ENCODE measurements at regions not wholly inside any gene's neighbourhood (a gene's known extent, or its start where the extent isn't known, plus 50 kb on each side); places are given as distances from the start of the nearest gene placed in this dataset.

DNA sequence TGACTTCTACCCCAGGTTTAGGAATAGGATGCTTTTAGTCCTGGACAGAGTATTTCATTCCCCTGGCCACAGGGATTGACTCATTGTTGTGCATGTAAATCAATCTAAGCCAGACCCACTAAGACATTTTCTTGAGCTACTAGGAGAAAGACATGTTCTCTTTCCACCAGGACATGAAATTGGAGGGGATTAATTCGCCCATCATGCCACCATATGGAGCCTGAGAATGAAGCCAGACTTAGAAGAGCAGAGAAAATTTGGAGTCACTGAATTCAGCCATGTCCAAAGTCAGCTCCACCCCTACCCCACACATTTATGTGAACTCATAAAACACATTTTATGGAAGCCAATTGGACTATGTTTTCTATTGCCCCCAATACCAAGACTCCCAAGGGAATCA lies 322.5 kb downstream of the NFIB start:
- TF ChIP-seq CBX3 (IDR thresholded peaks at IDR 0.05; ENCODE audit: borderline replicate concordance in 1 of 2, low read length in 2 of 2) (no peak), CREM (IDR thresholded peaks at IDR 0.05; ENCODE audit: low read depth) (no peak), ATF7 (IDR thresholded peaks at IDR 0.05) (no peak), ZBTB7A (IDR thresholded peaks at IDR 0.05; ENCODE audit: borderline replicate concordance, control insufficient read depth, low read depth, low read length) (no peak), SMC3 (conservative IDR thresholded peaks at IDR 0.05; ENCODE audit: insufficient read depth, low read depth, low read length) (no peak), NFIC (IDR thresholded peaks at IDR 0.05) (no peak)
- TF ChIP-seq, protein P1, sequence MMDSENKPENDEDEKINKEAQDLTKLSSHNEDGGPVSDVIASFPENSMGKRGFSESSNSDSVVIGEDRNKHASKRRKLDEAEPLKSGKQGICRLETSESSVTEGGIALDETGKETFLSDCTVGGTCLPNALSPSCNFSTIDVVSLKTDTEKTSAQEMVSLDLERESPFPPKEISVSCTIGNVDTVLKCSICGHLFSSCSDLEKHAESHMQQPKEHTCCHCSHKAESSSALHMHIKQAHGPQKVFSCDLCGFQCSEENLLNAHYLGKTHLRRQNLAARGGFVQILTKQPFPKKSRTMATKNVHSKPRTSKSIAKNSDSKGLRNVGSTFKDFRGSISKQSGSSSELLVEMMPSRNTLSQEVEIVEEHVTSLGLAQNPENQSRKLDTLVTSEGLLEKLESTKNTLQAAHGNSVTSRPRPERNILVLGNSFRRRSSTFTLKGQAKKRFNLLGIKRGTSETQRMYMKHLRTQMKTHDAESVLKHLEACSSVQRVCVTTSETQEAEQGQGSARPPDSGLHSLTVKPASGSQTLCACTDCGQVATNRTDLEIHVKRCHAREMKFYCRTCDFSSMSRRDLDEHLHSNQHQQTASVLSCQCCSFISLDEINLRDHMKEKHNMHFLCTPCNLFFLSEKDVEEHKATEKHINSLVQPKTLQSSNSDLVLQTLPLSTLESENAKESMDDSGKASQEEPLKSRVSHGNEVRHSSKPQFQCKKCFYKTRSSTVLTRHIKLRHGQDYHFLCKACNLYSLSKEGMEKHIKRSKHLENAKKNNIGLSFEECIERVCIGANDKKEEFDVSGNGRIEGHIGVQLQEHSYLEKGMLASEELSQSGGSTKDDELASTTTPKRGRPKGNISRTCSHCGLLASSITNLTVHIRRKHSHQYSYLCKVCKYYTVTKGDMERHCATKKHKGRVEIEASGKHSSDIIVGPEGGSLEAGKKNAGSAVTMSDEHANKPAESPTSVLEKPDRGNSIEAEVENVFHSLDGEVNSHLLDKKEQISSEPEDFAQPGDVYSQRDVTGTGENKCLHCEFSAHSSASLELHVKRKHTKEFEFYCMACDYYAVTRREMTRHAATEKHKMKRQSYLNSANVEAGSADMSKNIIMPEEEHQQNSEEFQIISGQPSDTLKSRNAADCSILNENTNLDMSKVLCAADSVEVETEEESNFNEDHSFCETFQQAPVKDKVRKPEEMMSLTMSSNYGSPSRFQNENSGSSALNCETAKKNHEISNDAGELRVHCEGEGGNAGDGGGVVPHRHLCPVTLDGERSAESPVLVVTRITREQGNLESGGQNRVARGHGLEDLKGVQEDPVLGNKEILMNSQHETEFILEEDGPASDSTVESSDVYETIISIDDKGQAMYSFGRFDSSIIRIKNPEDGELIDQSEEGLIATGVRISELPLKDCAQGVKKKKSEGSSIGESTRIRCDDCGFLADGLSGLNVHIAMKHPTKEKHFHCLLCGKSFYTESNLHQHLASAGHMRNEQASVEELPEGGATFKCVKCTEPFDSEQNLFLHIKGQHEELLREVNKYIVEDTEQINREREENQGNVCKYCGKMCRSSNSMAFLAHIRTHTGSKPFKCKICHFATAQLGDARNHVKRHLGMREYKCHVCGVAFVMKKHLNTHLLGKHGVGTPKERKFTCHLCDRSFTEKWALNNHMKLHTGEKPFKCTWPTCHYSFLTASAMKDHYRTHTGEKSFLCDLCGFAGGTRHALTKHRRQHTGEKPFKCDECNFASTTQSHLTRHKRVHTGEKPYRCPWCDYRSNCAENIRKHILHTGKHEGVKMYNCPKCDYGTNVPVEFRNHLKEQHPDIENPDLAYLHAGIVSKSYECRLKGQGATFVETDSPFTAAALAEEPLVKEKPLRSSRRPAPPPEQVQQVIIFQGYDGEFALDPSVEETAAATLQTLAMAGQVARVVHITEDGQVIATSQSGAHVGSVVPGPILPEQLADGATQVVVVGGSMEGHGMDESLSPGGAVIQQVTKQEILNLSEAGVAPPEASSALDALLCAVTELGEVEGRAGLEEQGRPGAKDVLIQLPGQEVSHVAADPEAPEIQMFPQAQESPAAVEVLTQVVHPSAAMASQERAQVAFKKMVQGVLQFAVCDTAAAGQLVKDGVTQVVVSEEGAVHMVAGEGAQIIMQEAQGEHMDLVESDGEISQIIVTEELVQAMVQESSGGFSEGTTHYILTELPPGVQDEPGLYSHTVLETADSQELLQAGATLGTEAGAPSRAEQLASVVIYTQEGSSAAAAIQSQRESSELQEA (IDR thresholded peaks at IDR 0.05; ENCODE audit: low read depth): no peak
- TF ChIP-seq, protein P2, sequence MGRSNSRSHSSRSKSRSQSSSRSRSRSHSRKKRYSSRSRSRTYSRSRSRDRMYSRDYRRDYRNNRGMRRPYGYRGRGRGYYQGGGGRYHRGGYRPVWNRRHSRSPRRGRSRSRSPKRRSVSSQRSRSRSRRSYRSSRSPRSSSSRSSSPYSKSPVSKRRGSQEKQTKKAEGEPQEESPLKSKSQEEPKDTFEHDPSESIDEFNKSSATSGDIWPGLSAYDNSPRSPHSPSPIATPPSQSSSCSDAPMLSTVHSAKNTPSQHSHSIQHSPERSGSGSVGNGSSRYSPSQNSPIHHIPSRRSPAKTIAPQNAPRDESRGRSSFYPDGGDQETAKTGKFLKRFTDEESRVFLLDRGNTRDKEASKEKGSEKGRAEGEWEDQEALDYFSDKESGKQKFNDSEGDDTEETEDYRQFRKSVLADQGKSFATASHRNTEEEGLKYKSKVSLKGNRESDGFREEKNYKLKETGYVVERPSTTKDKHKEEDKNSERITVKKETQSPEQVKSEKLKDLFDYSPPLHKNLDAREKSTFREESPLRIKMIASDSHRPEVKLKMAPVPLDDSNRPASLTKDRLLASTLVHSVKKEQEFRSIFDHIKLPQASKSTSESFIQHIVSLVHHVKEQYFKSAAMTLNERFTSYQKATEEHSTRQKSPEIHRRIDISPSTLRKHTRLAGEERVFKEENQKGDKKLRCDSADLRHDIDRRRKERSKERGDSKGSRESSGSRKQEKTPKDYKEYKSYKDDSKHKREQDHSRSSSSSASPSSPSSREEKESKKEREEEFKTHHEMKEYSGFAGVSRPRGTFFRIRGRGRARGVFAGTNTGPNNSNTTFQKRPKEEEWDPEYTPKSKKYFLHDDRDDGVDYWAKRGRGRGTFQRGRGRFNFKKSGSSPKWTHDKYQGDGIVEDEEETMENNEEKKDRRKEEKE (IDR thresholded peaks at IDR 0.05; ENCODE audit: borderline replicate concordance in 1 of 2, control insufficient read depth in 1 of 2, low read depth in 2 of 2, low read length in 1 of 2): no peak
- TF ChIP-seq, protein P3, sequence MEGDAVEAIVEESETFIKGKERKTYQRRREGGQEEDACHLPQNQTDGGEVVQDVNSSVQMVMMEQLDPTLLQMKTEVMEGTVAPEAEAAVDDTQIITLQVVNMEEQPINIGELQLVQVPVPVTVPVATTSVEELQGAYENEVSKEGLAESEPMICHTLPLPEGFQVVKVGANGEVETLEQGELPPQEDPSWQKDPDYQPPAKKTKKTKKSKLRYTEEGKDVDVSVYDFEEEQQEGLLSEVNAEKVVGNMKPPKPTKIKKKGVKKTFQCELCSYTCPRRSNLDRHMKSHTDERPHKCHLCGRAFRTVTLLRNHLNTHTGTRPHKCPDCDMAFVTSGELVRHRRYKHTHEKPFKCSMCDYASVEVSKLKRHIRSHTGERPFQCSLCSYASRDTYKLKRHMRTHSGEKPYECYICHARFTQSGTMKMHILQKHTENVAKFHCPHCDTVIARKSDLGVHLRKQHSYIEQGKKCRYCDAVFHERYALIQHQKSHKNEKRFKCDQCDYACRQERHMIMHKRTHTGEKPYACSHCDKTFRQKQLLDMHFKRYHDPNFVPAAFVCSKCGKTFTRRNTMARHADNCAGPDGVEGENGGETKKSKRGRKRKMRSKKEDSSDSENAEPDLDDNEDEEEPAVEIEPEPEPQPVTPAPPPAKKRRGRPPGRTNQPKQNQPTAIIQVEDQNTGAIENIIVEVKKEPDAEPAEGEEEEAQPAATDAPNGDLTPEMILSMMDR (IDR thresholded peaks at IDR 0.05 in 2 of 3, conservative IDR thresholded peaks at IDR 0.05 in 1 of 3; ENCODE audit: insufficient read depth in 2 of 3, low read depth in 1 of 3, low read length in 3 of 3): no peak
- TF ChIP-seq, protein P4, sequence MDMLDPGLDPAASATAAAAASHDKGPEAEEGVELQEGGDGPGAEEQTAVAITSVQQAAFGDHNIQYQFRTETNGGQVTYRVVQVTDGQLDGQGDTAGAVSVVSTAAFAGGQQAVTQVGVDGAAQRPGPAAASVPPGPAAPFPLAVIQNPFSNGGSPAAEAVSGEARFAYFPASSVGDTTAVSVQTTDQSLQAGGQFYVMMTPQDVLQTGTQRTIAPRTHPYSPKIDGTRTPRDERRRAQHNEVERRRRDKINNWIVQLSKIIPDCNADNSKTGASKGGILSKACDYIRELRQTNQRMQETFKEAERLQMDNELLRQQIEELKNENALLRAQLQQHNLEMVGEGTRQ (CRISPR knock-in tag; IDR thresholded peaks at IDR 0.05): no peak
- TF ChIP-seq, protein P5, sequence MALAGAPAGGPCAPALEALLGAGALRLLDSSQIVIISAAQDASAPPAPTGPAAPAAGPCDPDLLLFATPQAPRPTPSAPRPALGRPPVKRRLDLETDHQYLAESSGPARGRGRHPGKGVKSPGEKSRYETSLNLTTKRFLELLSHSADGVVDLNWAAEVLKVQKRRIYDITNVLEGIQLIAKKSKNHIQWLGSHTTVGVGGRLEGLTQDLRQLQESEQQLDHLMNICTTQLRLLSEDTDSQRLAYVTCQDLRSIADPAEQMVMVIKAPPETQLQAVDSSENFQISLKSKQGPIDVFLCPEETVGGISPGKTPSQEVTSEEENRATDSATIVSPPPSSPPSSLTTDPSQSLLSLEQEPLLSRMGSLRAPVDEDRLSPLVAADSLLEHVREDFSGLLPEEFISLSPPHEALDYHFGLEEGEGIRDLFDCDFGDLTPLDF (CRISPR knock-in tag; IDR thresholded peaks at IDR 0.05): no peak

Data from K562 (cell line).